HG02981 (cell line): ENCODE measurements at regions not wholly inside any gene's neighbourhood (a gene's known extent, or its start where the extent isn't known, plus 50 kb on each side); places are given as distances from the start of the nearest gene placed in this dataset.

ENCODE experiments used
- ATAC-seq: cut with Tn5 transposase; IDR thresholded peaks from one replicate; pipeline ENCODE4 v1.9.1; 2021; ENCODE audit warnings: mild to moderate bottlenecking, moderate library complexity; ENCODE audit not compliant: unreplicated experiment

DNA sequence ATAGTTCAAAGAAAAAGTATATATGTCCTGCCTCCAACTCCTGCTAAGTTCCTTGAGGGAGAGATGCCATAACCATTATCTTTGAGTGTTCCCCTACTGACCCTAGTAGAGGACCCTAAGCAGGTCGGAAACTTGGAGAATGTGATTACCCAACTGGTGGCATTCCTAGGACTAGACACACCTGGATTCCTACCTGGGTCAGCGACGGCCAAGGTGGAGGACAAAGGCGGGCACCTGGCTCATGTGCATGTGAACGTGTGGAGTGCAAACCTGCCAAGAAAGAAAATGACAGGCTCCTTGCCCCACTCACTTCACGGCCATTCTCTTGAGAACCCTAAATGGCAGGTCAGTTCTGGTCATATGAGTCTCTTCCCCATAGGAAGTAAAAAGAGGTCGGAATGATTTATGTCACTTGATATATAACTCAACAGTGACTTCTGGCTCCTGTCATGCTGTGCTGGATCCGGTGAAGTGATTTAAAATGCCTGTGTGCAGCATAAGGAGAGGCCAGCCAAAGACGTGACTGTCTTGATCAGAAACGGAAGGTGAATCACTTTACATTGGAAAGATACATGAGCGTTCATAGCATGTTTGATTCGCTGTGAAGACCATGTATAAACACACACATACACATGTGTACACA lies 371.6 kb downstream of the EIPR1 start:
- ATAC-seq = no peak

DNA sequence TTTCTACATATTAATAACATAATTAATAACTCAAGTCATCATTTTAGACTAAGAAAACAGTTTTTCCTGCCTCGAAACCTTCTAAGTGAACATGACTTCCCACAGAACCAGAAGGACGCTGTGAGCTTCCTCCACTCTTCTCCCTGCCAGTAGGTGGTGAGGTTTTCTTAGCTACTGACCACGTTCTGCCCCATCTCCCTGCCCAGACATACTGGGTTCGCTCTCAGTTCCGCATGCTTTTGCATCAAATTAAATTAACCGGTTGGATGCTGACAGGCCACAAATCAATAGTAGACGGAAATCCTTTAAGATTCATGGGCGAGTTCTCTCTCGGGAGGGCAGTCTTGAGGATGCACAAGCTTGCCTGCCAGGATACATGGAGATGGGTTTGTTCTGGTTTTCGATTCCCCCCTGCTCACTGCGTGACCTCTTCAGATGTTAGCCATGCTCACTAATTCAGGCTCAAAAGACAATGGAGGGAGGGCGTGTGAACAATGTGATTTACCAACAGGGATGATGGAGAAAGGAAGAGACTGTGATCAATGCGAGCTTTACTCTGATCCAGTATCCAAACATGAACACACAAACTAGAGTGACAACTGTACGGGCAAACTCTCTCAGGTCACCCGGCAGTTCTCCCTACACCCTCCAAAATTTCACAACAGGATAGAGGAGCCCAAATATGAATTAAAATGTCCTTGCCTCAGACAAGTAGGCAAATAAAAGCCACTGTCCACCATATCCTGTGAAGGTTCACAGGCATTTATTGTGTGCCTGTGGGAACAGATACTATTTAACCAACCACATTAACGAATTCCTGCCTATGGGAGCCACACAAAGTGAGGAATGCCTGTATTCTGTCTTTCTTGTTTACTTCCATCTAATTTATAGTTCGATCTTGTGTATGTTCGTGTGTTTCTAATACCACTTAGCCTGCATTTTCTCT lies 375.7 kb downstream of the EIPR1 start:
- no peak for ATAC-seq

DNA sequence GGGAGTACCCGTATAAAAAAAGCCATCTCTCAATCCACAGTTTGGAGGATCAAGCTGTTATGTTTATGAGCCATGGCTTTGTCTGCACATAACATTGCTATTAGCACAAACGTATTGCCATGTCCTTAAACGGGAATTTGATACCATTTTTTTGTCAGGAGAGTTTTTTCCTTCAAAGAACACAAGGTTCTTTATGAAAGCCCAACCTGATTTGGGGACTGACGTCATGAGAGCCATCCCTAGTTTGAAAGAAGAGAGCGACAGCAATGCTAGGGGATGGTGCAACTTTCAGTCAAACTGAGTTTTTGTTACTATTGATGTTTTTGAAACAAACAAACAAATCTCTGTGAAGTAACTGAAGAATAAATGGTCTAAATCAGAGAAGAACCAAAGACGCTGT lies 376.6 kb downstream of the EIPR1 start:
- no peak for ATAC-seq

DNA sequence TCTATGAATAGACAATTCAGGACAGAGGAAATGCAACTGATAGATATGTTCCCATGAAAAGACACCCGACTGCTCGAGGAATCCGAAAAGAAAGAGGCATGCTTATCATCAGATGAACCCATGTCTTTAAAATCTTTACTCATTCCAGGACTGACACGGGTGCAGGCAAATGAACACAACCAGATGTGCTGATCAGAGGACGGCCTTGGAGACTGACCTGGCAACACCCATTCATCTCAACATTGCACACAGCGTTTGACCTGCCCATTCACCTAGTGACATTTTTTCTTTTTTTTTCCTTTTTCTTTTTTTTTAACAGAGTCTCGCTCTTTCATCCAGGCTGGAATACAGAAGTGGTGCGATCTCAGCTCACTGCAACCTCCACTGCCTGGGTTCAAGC lies 377.5 kb downstream of the EIPR1 start:
- ATAC-seq = no peak

DNA sequence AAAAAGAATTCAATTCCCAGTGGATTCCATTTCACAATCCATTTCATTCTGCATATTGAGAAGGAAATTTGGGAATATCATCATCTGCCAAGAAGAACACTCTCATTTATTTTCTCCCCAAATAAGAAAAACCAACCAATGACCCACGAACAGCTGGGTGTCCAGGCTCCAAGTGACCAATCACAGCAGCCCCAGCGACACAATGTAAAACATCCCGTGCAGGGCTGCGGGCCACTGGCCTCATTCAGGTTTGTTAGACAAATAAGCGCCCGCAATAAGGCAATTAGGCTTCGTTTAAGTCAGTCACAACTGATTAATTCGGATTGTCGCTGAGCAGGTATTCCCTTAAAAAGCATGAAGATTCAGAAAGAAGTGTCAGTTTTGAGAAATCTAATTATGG lies 378.6 kb downstream of the EIPR1 start:
- no peak for ATAC-seq

DNA sequence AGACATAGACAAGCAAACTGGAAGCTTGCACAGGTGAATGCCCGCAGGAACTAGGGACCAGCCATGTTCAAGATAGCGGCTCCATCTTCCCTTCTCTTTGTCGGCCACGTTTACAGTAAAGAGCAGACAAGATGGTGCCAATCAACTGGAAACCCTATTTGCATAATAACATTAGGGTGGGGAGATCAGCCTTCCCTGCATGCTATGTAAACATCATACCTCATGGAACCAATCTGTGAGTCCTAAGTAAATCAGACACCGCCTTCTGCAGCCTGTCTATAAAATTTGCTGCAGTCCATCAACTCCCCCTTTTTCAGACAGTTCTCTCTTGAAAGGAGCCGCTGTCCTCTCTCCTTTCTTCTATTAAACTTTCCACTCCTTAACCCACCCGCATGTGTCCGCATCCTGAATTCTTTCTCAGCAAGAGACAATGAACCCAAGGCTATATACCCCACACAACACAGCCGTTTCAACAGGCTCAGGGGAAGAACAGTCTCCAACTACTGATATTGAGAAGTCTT lies 384.4 kb downstream of the EIPR1 start:
- no peak for ATAC-seq

DNA sequence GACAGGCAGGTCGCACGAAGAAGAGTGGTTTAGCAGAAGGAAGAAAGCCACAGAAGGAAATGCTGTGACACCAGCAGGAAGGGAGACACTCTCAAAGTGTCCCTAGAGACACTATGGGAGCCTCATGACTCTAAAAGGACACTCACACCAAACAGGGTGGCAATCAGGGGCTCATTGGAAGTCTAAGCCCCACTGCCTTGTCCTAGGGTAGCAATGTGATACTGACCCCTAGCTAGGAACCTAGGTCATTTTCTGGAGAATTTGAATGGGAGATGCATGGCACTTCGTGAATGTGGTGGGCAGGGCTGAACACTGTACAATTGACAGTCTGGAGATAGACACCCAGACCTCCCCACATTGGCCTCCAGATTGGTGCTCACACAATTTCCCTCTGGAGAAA lies 385.0 kb downstream of the EIPR1 start:
- ATAC-seq = no peak

DNA sequence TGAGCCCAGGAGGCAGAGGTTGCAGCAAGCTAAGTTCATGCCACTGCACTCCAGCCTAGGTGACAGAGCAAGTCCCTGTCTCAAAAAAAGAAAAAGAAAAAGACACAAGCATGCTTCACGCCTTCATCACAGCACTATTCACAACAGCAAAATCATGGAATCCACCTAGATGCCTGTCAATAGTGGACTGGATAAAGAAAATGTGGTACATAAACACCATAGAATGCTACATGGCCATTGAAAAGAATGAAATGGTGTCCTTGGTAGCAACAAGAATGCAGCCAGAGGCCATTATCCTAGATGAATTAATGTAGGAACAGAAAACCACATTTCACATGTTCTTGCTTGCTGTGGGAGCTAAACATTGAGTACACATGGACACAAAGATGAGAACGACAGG lies 392.6 kb downstream of the EIPR1 start:
- ATAC-seq = no peak

DNA sequence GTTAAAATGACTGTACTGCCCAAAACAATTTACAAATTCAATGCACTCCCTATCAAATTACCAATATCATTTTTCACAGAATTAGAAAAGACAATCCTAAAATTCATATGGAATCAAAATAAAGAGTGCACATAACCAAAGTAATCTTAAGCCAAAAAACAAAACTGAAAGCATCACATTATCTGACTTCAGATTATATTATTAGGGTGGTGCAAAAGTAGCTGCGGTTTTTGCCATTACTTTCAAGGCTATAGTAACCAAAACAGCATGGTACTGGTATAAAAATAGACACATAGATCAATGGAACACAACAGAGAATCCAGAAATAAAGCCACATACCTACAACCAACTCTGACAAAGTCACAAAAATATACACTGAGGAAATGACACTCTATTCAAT lies 396.6 kb downstream of the EIPR1 start:
- ATAC-seq = no peak

DNA sequence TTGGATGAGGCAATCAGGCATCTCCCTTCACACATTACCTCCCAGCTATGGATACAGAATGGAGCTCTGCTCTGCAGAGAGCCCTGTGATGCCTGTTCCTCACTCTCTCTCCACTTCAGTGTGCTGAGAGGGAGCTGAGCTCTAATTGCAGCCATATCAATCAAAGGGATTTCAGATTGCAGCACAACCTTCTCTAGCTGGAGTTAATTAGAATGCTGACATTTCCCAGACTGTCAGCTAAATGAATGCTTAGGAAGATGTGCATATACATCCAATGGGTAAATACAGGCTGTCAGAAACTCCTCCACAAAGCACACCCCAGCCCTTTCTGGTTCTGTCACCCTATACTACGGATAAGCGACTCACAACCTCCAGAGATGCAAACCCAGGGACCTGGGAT lies 402.6 kb downstream of the EIPR1 start:
- no peak for ATAC-seq

DNA sequence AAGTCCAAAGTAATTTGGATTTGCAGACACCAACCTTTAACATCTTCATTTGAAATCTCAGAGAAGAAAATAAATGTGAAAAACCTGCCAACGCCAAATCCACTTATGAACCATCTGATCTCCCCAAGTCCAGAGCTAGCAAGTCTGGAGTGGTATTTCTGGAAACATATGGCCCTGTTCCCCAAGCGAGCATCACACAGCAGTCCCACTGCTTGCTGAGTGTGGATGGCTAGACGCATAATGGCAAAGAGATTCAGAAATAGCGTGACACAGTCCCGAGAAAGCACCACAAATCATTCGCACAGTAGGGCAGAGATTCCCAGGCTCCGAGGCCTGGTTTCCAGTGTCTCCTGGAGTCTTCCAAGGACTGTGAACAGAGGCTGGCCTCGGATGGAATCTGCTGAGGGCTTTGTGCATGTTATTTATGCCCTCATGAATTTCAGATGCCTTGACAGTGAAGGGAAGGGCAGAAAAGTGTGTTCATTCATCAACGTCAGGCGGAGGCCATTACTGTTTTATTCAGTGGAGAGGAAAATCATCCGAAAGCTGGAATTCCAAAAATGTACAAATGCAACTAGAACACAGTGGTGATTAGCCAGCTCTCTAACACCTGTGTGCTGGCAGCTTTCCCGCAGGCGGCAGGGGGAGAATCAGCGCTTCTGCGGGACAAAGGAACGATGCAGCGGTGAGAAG lies 417.0 kb downstream of the EIPR1 start:
- ATAC-seq = no peak

DNA sequence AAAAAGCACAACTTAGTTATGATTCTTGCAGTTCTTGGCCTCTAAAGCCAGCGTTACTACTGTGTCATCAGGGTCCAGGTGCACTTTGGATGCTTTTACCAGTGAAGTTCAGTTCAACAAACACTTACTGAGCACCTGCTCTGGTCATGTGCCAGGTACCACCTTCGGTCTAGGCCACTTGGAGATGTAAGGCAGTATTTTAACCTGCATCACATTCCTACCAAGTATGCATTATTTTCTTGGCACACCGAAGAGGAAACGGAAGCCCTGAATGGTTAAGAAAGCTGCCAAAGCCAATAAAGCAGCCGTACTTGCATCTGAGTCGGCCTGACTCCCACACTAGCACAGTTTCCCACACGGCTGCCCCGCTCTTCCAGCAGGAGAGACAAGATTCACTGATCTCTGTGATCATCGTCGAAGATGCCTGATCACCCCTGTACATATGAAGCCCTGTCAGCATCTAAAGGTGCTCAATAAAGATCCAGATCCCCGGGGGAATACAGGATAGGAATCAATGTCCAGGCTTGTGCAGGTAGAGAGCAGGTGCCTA lies 427.1 kb downstream of the EIPR1 start:
- no peak for ATAC-seq

DNA sequence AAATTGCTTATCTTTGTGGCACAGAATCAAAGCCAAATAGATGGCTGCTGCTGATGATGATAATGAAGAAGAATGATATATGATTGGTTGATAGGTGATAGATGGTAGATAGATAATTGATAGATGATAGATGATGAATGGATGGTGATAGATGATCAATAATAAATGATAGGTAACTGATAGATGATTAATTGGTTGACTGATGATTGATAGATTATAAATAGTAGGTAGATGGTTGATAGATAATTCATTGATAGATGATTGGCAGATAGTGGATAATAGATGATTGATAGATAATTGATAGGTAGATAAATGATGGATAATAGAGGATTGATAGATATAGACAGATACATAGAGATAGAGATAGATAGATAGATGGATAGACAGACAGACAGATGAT lies 430.2 kb downstream of the EIPR1 start:
- no peak for ATAC-seq

DNA sequence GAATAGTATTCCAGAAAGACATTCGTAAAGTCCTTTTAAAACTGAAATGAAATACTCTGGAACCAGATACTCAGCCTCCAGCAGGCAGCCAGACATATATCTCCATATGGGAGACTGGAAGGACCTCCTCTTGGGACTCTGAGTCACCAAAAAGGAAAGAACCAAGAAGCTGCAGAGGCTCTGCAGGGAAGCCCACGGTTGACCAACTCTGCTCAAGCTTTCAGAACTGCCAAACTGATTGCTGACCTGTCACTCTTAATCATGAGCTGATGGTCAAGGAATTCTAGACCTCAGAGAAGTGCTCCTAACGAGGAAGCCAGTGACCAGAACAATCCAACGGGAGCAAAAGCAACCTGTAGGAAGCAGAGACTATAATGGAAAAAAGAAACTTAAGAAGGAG lies 434.7 kb downstream of the EIPR1 start:
- ATAC-seq = no peak

DNA sequence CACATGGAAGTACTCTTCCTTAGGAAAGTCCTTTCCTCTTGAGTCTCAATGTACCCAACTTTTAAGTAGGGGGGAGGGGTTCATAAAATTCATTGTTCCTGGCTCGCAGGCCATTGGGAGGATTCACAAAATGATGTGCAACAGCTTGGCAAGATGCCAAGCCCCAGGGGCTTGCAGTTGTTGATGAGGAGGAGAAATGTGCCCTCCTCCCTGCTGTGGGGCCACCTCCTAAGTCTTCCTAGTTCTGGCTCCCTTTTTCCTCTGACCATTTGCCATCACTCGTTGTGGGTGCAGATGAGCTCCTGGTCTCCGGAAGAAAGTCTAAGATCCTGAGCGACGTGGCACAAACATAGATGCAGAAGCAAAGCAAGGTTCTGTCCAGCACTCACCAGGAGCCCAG lies 435.4 kb downstream of the EIPR1 start:
- ATAC-seq = no peak

DNA sequence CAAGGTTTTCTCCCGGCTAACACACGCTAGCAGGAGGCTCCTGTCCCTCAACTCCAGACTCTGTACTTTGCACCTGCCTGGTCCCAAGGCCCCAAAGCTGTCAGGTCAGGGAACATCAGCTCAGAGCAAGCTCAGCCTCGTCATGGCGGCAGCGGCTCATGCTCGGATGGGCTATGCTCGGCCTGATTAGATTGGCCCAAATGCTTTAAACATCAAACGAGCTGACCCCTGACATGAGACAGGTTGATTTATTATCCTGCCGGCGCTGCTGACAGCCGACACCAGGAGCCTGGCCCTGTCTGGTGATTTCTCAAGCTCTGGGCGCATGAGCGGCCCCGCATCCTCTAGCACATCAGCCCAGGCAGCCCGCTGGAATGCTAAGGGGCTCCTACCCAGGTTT lies 436.4 kb downstream of the EIPR1 start:
- ATAC-seq = no peak

DNA sequence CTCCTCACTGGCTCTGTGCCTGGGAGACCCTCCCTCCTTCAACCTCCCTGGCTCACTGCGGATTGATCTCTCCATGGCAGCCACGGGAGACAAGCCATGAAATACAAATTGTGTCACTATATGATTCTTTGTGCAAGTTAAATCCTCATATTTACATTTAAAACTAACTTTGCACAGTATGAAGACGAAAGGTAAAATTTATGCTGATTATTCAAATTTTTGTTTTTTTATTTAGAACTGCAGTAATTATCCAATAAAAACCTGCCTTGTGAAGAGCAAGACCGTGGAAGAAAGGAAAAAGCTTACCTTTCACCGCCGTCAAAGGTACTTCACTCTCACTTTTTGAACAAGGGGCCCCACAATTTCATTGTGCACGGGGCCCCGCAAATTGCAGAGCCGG lies 436.9 kb downstream of the EIPR1 start:
- no peak for ATAC-seq

DNA sequence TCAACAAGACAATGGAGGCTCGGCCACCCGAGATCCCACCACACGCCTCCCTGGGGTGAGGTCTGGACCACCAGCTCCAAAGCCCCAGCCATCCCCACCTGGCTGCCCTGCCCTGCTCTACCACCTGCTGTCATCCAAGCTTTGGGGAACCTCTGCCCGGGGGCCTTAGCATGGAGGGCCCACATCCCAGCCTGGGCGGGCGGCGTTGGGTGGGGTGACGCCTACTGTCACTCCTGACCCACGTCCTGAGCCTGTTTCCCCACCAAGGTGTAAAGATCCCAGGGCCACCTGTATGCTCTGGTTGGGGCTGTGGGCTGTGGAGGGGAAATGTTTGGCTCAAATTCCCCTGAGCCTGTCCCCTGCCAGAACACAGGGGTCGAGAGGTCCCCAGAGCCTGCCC lies 437.6 kb downstream of the EIPR1 start:
- no peak for ATAC-seq

DNA sequence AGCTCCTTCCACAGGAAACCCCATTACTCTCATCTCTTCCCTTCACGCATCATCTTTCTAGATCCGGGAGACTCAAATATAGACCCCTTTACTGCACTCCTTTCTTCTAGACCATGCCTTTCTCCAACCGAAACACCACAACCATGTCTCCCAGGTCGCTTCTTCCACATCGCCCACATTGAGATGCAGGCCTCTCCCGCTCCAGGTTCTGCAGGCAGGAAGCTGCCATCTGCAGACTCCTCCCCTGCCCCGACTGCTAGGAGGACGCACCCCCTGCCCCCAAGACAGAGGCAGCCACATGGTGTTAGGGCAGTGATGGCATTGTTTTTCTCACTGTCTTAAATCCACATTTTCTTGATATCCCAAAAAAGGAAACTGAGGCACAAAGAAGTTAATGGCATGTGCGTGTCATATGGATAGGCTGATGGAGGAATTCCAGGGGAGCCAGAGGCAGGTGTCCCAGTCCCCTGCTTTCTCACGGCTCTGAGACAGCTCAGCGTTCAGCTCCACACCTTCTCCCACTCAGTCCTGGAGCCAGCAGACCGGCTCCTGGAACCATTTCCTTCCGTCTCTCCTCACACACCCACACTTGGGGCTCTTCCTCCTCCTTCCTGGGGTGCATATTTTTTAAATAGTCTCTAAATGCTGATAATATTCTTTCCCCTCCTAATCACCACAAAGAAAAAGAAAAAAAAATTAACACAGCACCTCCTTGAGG lies 438.4 kb downstream of the EIPR1 start:
- ATAC-seq = no peak

DNA sequence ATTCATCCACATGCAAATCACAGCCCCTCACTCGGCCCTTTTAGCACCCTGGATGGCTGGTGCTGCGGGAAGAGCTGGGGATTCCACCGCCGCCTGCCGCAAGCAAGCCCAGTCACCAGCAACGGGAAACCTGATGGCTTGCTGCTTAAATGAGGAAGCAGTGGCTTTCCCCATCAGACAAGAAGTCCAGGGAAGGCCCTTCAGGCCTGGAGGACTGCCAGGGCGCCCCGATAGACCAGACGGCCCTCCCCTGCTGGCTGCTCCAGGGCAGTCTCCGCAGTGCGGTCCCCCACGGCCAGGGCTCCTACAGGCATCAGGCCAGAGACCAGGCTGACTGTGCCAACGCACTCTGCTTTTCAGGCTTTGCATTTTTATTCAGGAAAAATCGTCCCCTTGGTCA lies 439.1 kb downstream of the EIPR1 start:
- ATAC-seq = no peak
